GM19467 (cell line): ENCODE measurements at regions not wholly inside any gene's neighbourhood (a gene's known extent, or its start where the extent isn't known, plus 50 kb on each side); places are given as distances from the start of the nearest gene placed in this dataset.

Experiments used
- ATAC-seq: cut with Tn5 transposase; IDR thresholded peaks from one replicate; pipeline ENCODE4 v1.9.1; 2021; ENCODE audit warnings: mild to moderate bottlenecking, moderate library complexity; ENCODE audit not compliant: unreplicated experiment

DNA sequence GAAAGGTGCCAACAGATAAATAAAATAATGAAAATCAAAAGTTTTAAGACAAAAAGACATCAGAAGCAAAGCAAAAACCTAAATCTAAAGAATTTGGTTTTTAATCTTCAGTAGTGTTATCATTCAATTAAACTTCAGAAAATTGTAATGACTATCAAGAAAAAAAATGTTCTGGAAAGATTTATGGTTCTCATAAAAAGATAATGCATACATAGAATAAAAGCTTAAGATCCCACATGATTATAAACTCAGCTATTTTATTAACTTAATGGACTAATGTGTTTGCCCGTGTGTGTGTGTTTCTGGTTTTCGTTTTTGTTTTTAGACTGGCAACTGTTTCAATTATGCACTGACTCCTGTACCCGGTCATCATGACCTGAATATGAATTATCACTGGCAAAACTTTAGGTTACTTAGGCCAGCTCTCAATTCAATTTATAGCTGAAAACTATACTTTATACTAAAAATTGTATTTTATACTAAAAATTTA, 217.5 kb upstream of the DKK2 start:
- no peak for ATAC-seq

- no peak for ATAC-seq
These were observed 217.0 kb upstream of the DKK2 start for GRCh38 chr4:107253090-107253489.

DNA sequence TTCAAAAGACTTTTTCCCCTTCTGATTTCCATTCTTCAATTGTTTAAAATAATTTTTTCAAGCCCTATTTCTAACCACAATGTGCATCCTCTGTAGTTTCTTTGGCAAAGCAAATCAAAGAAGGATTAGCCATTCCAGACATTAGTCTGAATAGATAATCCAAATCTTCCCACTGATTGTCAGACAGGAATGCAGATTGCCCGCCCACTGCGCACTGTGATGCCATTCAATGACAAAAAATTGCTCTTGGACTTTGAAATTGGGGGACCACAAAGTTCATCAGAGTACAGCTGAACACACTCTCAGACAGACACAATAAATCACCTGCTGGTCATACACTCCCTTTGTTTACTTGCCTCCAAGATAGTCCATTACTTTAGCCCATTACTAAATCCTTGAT, 216.5 kb upstream of the DKK2 start:
- ATAC-seq: no peak

- no peak for ATAC-seq
These were observed 212.5 kb upstream of the DKK2 start for GRCh38 chr4:107248571-107248970.

DNA sequence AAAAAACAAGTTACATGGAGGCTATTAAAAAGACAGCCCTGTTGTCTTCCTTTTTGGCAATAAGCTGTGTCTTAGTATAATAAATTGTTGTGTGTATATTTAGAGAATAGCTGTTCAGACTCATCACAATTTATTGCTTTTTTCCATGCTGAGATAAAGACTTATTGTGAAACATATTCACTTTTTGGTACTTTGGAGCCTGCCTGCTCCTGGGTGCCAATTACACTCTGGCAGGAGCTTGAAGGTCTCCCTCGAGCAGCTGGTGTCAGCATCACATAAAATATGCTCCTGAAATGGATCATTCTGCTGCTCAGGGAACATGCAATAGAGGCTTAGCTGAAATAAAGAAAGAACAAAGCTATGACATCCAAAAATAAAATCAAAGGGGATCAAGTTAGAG, 211.6 kb upstream of the DKK2 start:
- ATAC-seq: no peak

GRCh38 chr4:107246761-107247160, 210.6 kb upstream of the DKK2 start:
- ATAC-seq: no peak

- no peak for ATAC-seq
These were observed 207.1 kb upstream of the DKK2 start for GRCh38 chr4:107243141-107243781.

DNA sequence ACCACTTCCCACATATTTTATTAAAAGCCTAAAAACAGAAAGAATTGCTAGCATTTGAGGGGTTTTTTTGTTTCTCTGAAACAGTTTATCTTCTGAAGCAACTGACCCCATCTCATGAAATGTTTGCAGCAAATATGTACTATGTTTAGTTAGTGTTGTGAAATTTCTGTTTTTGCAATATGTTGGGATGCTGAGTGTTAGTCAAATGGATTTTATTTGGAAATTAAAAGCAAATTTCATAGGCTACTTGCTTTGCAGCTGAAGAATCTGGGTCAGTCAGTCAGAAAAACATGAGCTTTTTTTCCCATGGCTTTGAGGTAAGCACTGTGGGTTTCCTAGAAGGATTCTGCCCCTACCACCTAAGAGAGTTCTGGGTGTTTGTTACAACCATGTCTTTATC, 184.9 kb upstream of the DKK2 start:
- ATAC-seq: no peak

- ATAC-seq: no peak
These were observed 183.6 kb upstream of the DKK2 start for GRCh38 chr4:107219681-107220080.

DNA sequence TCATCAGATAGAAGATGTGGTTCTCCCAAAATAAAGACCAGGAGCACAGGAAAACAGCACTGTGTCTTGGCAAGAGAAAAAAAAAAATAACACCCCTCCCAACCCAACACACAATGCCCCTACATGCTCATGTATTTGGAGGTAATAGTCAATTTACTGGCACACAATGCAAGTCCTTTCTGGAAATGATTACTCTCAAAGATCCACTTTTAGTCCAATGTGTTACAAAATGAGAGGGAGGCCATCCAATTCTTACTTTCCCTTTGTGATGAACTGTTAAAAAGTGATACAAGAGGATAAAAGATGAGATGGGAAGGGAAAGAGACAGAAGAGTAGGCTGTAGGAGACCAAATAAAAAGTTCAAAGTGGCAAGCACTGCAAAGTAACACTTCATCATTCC, 180.3 kb upstream of the DKK2 start:
- no peak for ATAC-seq

GRCh38 chr4:107215222-107215621, 179.1 kb upstream of the DKK2 start:
- no peak for ATAC-seq

DNA sequence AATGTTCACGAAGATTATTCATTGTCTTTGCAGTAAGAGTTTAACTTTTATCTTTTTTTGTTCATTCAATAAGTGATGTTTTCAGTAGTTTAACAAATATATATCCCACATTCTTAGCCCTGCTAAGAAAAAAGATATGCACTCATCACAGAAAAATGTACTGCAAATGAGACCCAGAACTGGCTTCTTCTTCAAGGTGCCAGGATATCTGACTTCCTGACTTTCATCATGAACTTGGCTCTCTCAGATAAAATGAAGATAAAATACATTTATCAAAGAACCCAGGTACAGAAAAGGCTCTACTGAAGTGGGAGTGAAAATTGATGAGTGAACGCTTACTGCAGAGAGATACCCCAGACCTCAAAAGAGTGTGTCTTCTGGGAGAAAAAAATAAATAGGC, 177.8 kb upstream of the DKK2 start:
- ATAC-seq: no peak

DNA sequence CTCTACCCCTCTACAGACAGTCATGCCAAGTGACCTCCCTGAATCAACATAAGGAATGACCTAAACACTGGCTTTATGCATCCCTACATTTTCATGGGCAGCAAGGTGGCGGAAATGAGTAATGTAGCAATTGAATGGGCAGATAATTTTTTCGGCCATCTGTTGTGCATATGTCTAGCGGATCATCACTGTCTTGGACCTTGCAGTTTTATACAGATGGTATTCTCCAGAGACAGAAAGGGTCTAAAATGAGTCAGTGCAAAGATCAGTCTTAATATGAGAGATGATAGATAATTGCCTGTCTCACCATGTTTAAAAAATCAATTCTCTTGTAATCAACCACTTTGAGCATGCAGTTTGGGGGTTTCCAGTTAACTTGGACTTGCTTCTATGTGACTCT, 177.3 kb upstream of the DKK2 start:
- no peak for ATAC-seq

DNA sequence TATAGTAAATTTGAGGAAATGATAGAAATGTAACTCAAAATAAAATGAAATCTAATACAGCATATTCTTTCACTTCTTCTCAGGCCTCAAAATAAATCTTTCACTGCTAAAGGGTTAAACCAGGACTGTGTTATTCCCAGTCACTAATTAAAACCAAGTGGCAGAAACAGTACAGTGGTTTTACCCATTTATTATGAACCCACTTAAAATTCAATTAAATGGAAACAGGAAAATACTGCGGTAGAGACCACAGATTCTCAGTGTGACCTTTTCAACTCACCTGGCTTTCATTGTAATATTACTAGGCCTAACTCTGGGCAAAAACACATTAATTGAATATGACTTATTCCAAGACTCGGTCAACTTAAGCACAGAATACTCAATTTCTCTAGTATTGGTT, 176.5 kb upstream of the DKK2 start:
- no peak for ATAC-seq

DNA sequence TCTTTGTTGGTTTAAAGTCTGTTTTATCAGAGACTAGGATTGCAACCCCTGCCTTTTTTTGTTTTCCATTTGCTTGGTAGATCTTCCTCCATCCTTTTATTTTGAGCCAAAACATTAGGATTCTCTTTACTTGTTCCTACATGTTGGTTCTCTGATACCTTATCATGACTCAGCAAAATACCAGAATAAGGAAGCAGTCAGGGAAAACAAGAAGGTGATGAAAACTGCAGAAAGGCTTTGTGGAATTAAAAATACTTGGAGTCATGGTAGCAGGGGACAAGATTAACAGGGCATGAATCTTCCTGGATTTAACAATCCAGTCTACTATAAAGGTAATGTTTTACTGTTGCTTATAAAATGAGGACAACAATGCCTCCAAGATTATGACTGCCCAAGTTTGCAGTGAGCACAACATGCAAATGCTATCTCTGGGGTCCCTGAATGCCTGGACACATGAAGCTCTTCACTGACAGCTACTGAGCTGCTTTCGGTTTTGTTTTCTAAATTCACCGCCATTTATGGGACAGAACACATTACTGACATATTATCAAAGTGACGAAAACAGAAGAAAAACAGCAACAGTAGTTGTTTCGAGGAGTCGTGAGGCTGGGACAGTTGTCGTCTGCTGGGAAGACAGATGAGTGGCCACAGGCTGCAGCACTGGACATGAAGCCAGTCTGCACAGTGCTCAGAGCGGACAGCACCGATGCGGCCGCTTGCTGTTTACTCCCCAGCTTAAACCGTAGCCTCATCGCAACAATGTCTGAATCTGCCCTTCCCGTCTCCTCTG, 174.5 kb upstream of the DKK2 start:
- ATAC-seq: no peak

DNA sequence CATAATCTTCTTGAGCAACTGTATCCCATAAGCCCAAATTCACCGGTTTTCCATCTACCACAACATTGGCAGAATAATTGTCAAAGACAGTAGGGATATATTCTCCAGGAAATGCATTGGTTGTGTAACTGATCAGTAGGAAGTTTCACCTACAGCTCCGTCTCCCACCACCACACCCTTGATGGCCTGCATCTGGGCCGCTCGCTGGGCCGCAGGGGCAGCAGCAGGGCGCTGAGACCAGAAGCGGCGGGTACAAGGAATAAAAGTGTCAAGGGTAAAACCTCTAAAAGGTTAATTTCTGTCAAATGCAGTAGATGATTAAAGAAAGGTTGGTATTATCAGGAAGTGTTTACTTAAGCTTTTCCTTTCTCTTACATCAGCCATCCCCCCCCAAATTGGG, 167.6 kb upstream of the DKK2 start:
- ATAC-seq: no peak

GRCh38 chr4:107202744-107203143, 166.6 kb upstream of the DKK2 start:
- no peak for ATAC-seq

- no peak for ATAC-seq
These were observed 161.0 kb upstream of the DKK2 start for GRCh38 chr4:107197121-107197520.

DNA sequence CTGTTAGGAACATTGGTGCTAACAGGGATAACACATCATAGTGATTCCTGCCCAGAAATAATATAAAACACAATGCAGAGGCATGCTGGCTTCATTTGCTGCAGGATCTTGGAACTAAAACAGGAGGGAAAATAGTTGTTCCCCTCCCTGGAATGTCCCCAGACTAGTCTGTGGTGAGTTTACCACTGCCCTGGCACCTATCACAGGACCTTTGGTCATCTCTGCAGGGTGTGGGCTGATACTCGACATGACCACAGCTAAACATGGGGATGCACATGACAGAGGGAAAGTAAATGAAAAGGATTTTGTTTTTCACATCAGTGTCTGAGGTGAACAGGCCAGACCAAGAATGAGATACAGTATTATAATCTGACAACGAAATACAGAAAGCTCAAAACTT, 160.2 kb upstream of the DKK2 start:
- ATAC-seq: no peak

DNA sequence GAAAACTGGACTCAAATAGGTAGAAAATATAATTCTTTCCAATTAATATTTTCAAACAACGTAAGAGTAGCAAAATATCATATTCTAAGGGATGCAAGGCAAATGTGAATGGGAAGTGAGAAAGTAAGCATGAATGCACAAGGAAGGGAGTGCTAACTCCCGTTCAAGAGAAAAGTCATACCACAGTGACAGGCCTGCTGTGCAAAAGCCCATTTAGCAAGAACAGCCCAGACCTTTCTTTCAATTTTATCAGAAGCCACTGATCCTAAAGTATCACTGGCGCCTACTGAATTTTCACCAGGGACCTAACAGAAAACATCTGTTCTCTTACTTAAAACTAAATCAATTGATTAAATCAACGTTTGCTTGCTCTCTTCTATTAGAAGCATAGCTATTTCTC, 157.9 kb upstream of the DKK2 start:
- no peak for ATAC-seq

DNA sequence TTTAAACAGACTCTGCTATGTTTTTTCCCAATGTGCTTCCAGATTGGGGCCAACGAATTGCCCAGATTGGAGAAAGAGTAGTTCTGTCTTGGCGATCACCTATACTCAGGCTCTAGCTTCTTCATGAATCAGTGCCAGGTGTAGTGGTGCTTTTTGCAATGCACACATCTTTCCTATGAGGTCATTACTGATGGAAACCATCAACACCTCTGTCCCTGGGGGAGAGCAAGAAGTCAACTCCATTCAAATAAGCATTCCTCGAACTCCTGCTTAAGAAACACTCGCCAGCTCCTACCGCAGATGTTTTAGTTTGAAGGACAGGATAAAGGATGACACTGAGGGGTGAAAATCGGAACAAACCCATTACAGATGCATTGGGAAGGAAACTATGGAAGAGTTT, 156.5 kb upstream of the DKK2 start:
- ATAC-seq: no peak

DNA sequence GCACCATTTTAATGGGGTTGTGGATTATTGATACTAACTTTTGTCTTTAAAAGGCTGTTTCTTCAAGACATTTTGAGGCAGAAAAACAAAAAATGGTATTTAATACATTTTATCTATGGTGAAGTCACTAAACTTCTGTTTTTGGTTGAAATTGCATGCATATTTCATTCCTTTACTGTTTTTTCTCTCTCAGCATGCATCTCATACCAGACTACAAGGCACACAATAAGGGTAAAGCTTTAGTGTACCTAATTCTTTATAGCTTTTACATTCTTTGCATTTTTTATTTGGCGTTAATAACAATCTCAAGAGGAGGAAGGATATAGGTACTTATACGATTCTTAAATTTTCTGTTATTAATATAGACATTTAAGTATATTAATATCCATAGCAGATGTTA, 151.0 kb upstream of the DKK2 start:
- ATAC-seq: no peak
